H9 (cell line): ENCODE measurements at regions not wholly inside any gene's neighbourhood (a gene's known extent, or its start where the extent isn't known, plus 50 kb on each side); places are given as distances from the start of the nearest gene placed in this dataset.
"Not testable (repeated sequence)": the region's sequence is repeated elsewhere in the genome, so short reads cannot be mapped to it uniquely, and the experiment has no call there.

ENCODE experiments used
- DNase-seq: peaks from one replicate; pipeline ENCODE4 v3.0.0-alpha.2; 2017
- H2AFZ ChIP-seq: one replicate; pipeline ENCODE4 v1.6.1; 2013; ENCODE audit warnings: mild to moderate bottlenecking, low read length, control low read depth, moderate library complexity
- H2AK5ac ChIP-seq: 2 replicates; pipeline ENCODE4 v1.6.1; 2013; ENCODE audit warnings: low read length, control low read depth, mixed read lengths; ENCODE audit not compliant: insufficient read length
- H2BK120ac ChIP-seq: one replicate; pipeline ENCODE4 v1.6.1; 2013; ENCODE audit warnings: low read depth, mild to moderate bottlenecking, low read length, control low read depth, inconsistent platforms; ENCODE audit not compliant: poor library complexity, severe bottlenecking
- H2BK12ac ChIP-seq: 2 replicates; pipeline ENCODE4 v1.6.1; 2013; ENCODE audit warnings: low read length, control low read depth, mixed read lengths, low read depth; ENCODE audit not compliant: insufficient read length
- H2BK15ac ChIP-seq: 2 replicates; pipeline ENCODE4 v1.6.1; 2013; ENCODE audit warnings: low read depth, low read length, control low read depth
- H2BK20ac ChIP-seq: one replicate; pipeline ENCODE4 v1.6.1; 2013; ENCODE audit warnings: low read depth, mild to moderate bottlenecking, low read length, control low read depth, inconsistent platforms; ENCODE audit not compliant: poor library complexity, severe bottlenecking
- H2BK5ac ChIP-seq: 2 replicates; pipeline ENCODE4 v1.6.1; 2013; ENCODE audit warnings: low read length, control low read depth, mixed read lengths; ENCODE audit not compliant: insufficient read length
- H3K14ac ChIP-seq: 2 replicates; pipeline ENCODE4 v1.6.1; 2013; ENCODE audit warnings: low read length, control low read depth; ENCODE audit not compliant: insufficient read depth
- H3K18ac ChIP-seq: 2 replicates; pipeline ENCODE4 v1.6.1; 2013; ENCODE audit warnings: low read depth, mild to moderate bottlenecking, mixed read lengths, low read length, control low read depth; ENCODE audit not compliant: insufficient read length
- H3K23ac ChIP-seq: 2 replicates; pipeline ENCODE4 v1.6.1; 2013; ENCODE audit warnings: low read length, control low read depth, mixed read lengths, low read depth; ENCODE audit not compliant: insufficient read length
- H3K23me2 ChIP-seq: 2 replicates; pipeline ENCODE4 v1.6.1; 2013; ENCODE audit warnings: low read depth, mild to moderate bottlenecking, mixed read lengths, low read length, control low read depth; ENCODE audit not compliant: insufficient read length, poor library complexity, severe bottlenecking
- H3K27ac ChIP-seq: 2 replicates; pipeline ENCODE4 v1.5.1; 2013; ENCODE audit warnings: low read length, control low read depth, mixed read lengths, low read depth; ENCODE audit not compliant: insufficient read length
- H3K27me3 ChIP-seq: 2 replicates; pipeline ENCODE4 v1.6.1; 2013; ENCODE audit warnings: low read length, control low read depth, inconsistent platforms; ENCODE audit not compliant: insufficient read depth
- H3K4ac ChIP-seq: 2 replicates; pipeline ENCODE4 v1.6.1; 2013; ENCODE audit warnings: low read depth, mild to moderate bottlenecking, control low read depth, inconsistent platforms, low read length, moderate library complexity
- H3K4me1 ChIP-seq: 2 replicates; pipeline ENCODE4 v1.6.1; 2013; ENCODE audit warnings: low read length, control low read depth, inconsistent platforms; ENCODE audit not compliant: insufficient read depth
- H3K4me2 ChIP-seq: 2 replicates; pipeline ENCODE4 v1.6.1; 2013; ENCODE audit warnings: low read length, control low read depth, mixed read lengths; ENCODE audit not compliant: insufficient read length, insufficient read depth
- H3K56ac ChIP-seq: 2 replicates; pipeline ENCODE4 v1.6.1; 2013; ENCODE audit warnings: low read depth, mild to moderate bottlenecking, mixed read lengths, low read length, control low read depth; ENCODE audit not compliant: insufficient read length
- H3K79me1 ChIP-seq: 2 replicates; pipeline ENCODE4 v1.6.1; 2013; ENCODE audit warnings: low read depth, mild to moderate bottlenecking, moderate library complexity, low read length, control low read depth, inconsistent platforms; ENCODE audit not compliant: insufficient read depth, poor library complexity, severe bottlenecking
- H3K79me2 ChIP-seq: 2 replicates; pipeline ENCODE4 v1.6.1; 2013; ENCODE audit warnings: low read length, control low read depth, inconsistent platforms; ENCODE audit not compliant: insufficient read depth
- H3K9ac ChIP-seq: 2 replicates; pipeline ENCODE4 v1.6.1; 2013; ENCODE audit warnings: low read length, control low read depth, mixed read lengths; ENCODE audit not compliant: insufficient read length; ENCODE audit errors: extremely low read depth
- H3K9me3 ChIP-seq: one replicate; pipeline ENCODE4 v1.6.1; 2013; ENCODE audit warnings: low read depth, low read length, inconsistent platforms; ENCODE audit not compliant: control insufficient read depth
- H3T11ph ChIP-seq: one replicate; pipeline ENCODE4 v1.6.1; 2013; ENCODE audit warnings: mild to moderate bottlenecking, low read length, control low read depth, inconsistent platforms
- H4K20me1 ChIP-seq: one replicate; pipeline ENCODE4 v1.6.1; 2013; ENCODE audit not compliant: control insufficient read depth, insufficient read length, insufficient read depth
- H4K5ac ChIP-seq: 2 replicates; pipeline ENCODE4 v1.6.1; 2013; ENCODE audit warnings: low read depth, mild to moderate bottlenecking, mixed read lengths, low read length, control low read depth; ENCODE audit not compliant: insufficient read length
- H4K8ac ChIP-seq: replicated peaks from 2 replicates; pipeline ENCODE4 v1.6.1; 2013; ENCODE audit warnings: low read length, control low read depth, mixed read lengths, low read depth; ENCODE audit not compliant: insufficient read length
- H4K91ac ChIP-seq: 2 replicates; pipeline ENCODE4 v1.6.1; 2013; ENCODE audit warnings: low read depth, mild to moderate bottlenecking, moderate library complexity, mixed read lengths, low read length, control low read depth; ENCODE audit not compliant: insufficient read length
- H3K27ac Mint-ChIP-seq, 3 experiments: 2 replicates in 2 of 3; 3 replicates in 1 of 3; pipeline ENCODE4 v1.8.0; 2020 to 2021; ENCODE audit warnings: mixed read lengths in 3 of 3, mild to moderate bottlenecking in 1 of 3, moderate library complexity in 1 of 3
- H3K27me3 Mint-ChIP-seq: 2 replicates; pipeline ENCODE4 v1.8.0; 2021; ENCODE audit warnings: low read depth, mild to moderate bottlenecking, moderate library complexity, mixed read lengths
- H3K36me3 Mint-ChIP-seq, 3 experiments: 2 replicates in 2 of 3; 3 replicates in 1 of 3; pipeline ENCODE4 v1.8.0; 2020 to 2021; ENCODE audit warnings: low read depth in 3 of 3, mixed read lengths in 3 of 3; ENCODE audit not compliant: insufficient read depth in 1 of 3
- H3K4me1 Mint-ChIP-seq, 2 experiments: 2 replicates each; pipeline ENCODE4 v1.8.0; 2020; ENCODE audit warnings: mixed read lengths in 2 of 2
- H3K4me3 Mint-ChIP-seq, 2 experiments: 2 replicates in 1 of 2; 3 replicates in 1 of 2; pipeline ENCODE4 v1.8.0; 2020 to 2021; ENCODE audit warnings: mild to moderate bottlenecking in 2 of 2, mixed read lengths in 2 of 2, moderate library complexity in 1 of 2
- H3K9me3 Mint-ChIP-seq, 2 experiments: 2 replicates in 1 of 2; 3 replicates in 1 of 2; pipeline ENCODE4 v1.8.0; 2020; ENCODE audit warnings: mild to moderate bottlenecking in 2 of 2, mixed read lengths in 2 of 2, moderate library complexity in 1 of 2
- WGBS: extraction: QIAGEN DNeasy Blood & Tissue Kit; methylation state at CpG from one replicate; pipeline ENCODE4 v1.1.7; 2013; ENCODE audit warnings: missing lambda C conversion rate, low lambda C conversion rate, mixed read lengths; ENCODE audit not compliant: insufficient read length; ENCODE audit errors: extremely low coverage; 5-methylcytosine and 5-hydroxymethylcytosine counted together
- TF ChIP-seq, protein P1 (sequence below): fragments of 200-600 bp; sonication (generic); conservative IDR thresholded peaks from 3 replicates; pipeline ENCODE4 v1.8.0; 2021; ENCODE audit warnings: antibody characterized with exemption, mild to moderate bottlenecking

GRCh38 chr1:65615859-65616258 is 176.8 kb upstream of the PDE4B start:
- Histone ChIP-seq H3K4me2 (no peak overlapping the region), H2AFZ (no peak overlapping the region)

DNA sequence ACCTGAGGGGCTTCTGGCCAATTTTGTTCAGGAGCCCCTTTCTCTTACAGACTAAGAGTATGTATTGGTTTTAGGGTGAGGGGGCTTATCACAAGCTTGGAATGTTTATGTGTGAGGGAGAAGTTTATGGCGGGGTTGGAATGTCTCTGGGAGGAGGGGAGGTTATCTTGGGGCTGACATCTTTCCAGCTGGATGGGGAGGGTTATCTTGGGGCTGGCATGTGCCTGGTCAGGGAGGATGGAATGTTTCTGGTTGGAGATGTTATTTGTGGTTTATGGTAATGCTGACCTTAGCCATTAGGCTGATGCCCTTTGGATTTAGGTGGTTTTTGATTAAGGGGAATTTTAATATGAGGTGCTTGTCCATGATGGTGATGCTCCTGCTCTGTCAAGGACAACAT is 171.0 kb upstream of the PDE4B start:
- H3K18ac ChIP-seq, H2BK120ac ChIP-seq, H2BK12ac ChIP-seq, H3K9me3 ChIP-seq, H2AK5ac ChIP-seq, H3K23ac ChIP-seq, H3K36me3 Mint-ChIP-seq, H2AFZ ChIP-seq, H3K9me3 Mint-ChIP-seq, H3K79me2 ChIP-seq, H3K4me2 ChIP-seq, H2BK15ac ChIP-seq, H4K8ac ChIP-seq, H3K4me1 Mint-ChIP-seq, H4K20me1 ChIP-seq, DNase-seq, H3T11ph ChIP-seq, H4K91ac ChIP-seq, H3K27me3 ChIP-seq, H3K27ac Mint-ChIP-seq, H3K9ac ChIP-seq, H3K79me1 ChIP-seq, H3K14ac ChIP-seq, H3K4me1 ChIP-seq, H3K4me3 Mint-ChIP-seq, H3K56ac ChIP-seq, H3K4ac ChIP-seq, H4K5ac ChIP-seq, H3K27ac ChIP-seq, H3K23me2 ChIP-seq, H3K27me3 Mint-ChIP-seq, H2BK20ac ChIP-seq, H2BK5ac ChIP-seq: not testable (repeated sequence)
- no CpG with 5 or more reads among the region's 1 CpG for WGBS

More at GRCh38 chr1:65615859-65616258, 176.8 kb upstream of the PDE4B start:
- H3K56ac ChIP-seq: no peak overlapping the region
- H3K23ac ChIP-seq: no peak overlapping the region
- TF ChIP-seq, protein P1, sequence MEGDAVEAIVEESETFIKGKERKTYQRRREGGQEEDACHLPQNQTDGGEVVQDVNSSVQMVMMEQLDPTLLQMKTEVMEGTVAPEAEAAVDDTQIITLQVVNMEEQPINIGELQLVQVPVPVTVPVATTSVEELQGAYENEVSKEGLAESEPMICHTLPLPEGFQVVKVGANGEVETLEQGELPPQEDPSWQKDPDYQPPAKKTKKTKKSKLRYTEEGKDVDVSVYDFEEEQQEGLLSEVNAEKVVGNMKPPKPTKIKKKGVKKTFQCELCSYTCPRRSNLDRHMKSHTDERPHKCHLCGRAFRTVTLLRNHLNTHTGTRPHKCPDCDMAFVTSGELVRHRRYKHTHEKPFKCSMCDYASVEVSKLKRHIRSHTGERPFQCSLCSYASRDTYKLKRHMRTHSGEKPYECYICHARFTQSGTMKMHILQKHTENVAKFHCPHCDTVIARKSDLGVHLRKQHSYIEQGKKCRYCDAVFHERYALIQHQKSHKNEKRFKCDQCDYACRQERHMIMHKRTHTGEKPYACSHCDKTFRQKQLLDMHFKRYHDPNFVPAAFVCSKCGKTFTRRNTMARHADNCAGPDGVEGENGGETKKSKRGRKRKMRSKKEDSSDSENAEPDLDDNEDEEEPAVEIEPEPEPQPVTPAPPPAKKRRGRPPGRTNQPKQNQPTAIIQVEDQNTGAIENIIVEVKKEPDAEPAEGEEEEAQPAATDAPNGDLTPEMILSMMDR: no peak
- H3K4me1 Mint-ChIP-seq: peaks cover 2 to 4% of the 10 kb centered on the region in 2 experiments; a peak in 2 of 4 replicates
- H2BK120ac ChIP-seq: no peak overlapping the region
- H3K27ac Mint-ChIP-seq: no peak overlapping the region
- no peak overlapping the region for H4K5ac ChIP-seq
- H4K8ac ChIP-seq: no peak overlapping the region
- H4K20me1 ChIP-seq: no peaks in the 10 kb centered on the region
- no peaks in the 10 kb centered on the region for H3K79me2 ChIP-seq
- H3T11ph ChIP-seq: no peak overlapping the region
- no peaks in the 10 kb centered on the region for H3K9me3 Mint-ChIP-seq
- no CpG with 5 or more reads among the region's 2 CpGs for WGBS
- H2BK12ac ChIP-seq: no peak overlapping the region
- H3K27me3 Mint-ChIP-seq: no peaks in the 10 kb centered on the region
- H3K27ac ChIP-seq: no peak overlapping the region
- H2BK5ac ChIP-seq: no peak overlapping the region
- H3K79me1 ChIP-seq: no peaks in the 10 kb centered on the region
- H3K36me3 Mint-ChIP-seq: no peaks in the 10 kb centered on the region
- H3K4ac ChIP-seq: no peak overlapping the region
- H3K9ac ChIP-seq: no peak overlapping the region
- no peaks in the 10 kb centered on the region for H3K27me3 ChIP-seq
- no peak overlapping the region for H2BK15ac ChIP-seq
- H3K23me2 ChIP-seq: no peaks in the 10 kb centered on the region
- H3K18ac ChIP-seq: no peak overlapping the region
- no peak overlapping the region for H2AK5ac ChIP-seq
- no peak overlapping the region for H4K91ac ChIP-seq
- no peak for DNase-seq
- no peak overlapping the region for H3K4me3 Mint-ChIP-seq
- no peak overlapping the region for H2BK20ac ChIP-seq
- H3K4me1 ChIP-seq: no peaks in the 10 kb centered on the region
- H3K14ac ChIP-seq: no peak overlapping the region
- H3K9me3 ChIP-seq: no peaks in the 10 kb centered on the region
